NCI-H82 treated with DMSO at 0.1 percent for 48 hours (cell line): ENCODE measurements at regions not wholly inside any gene's neighbourhood (a gene's known extent, or its start where the extent isn't known, plus 50 kb on each side); places are given as distances from the start of the nearest gene placed in this dataset.

Experiments
- DNase-seq: peaks from one replicate; lab custom pipeline; 2025; ENCODE audit not compliant: unreplicated experiment; lab: John Stamatoyannopoulos, UW

GRCh38 chr2:196314157-196314556 is 142.8 kb upstream of the STK17B start:
- DNase-seq: no peak

- DNase-seq: no peak
Observed at GRCh38 chr2:196314780-196315179, 143.4 kb upstream of the STK17B start.

- DNase-seq: no peak
Observed at GRCh38 chr2:196315388-196316049, 144.1 kb upstream of the STK17B start.

GRCh38 chr2:196316050-196316430 is 144.7 kb upstream of the STK17B start:
- no peak for DNase-seq

GRCh38 chr2:196318517-196319377 is 147.4 kb upstream of the STK17B start:
- no peak for DNase-seq

- peak; percentile 49 for DNase-seq
Observed at GRCh38 chr2:196322973-196323810, 151.8 kb upstream of the STK17B start.

GRCh38 chr2:196324211-196324610 is 152.8 kb upstream of the STK17B start:
- no peak for DNase-seq

- no peak for DNase-seq
Observed at GRCh38 chr2:196328088-196328680, 156.8 kb upstream of the STK17B start.

- no peak for DNase-seq
Observed at GRCh38 chr2:196329959-196330358, 158.6 kb upstream of the STK17B start.

GRCh38 chr2:196330645-196331044 is 159.3 kb upstream of the STK17B start:
- no peak for DNase-seq

GRCh38 chr2:196331143-196331542 is 159.8 kb upstream of the STK17B start:
- no peak for DNase-seq

GRCh38 chr2:196331851-196332250 is 160.5 kb upstream of the STK17B start:
- DNase-seq: no peak

- no peak for DNase-seq
Observed at GRCh38 chr2:196333397-196333796, 162.0 kb upstream of the STK17B start.

- no peak for DNase-seq
Observed at GRCh38 chr2:196334710-196335109, 163.3 kb upstream of the STK17B start.

- DNase-seq: no peak
Observed at GRCh38 chr2:196335221-196335634, 163.8 kb upstream of the STK17B start.

- no peak for DNase-seq
Observed at GRCh38 chr2:196336207-196336606, 164.8 kb upstream of the STK17B start.

GRCh38 chr2:196336715-196337114 is 165.3 kb upstream of the STK17B start:
- no peak for DNase-seq

GRCh38 chr2:196337208-196337953 is 166.0 kb upstream of the STK17B start:
- no peak for DNase-seq

GRCh38 chr2:196338440-196338839 is 167.1 kb upstream of the STK17B start:
- DNase-seq: no peak

GRCh38 chr2:196341277-196341841 is 170.0 kb upstream of the STK17B start:
- no peak for DNase-seq
